Prostate gland (tissue), 2 donors: ENCODE measurements at regions not wholly inside any gene's neighbourhood (a gene's known extent, or its start where the extent isn't known, plus 50 kb on each side); places are given as distances from the start of the nearest gene placed in this dataset.

Experiments
- DNase-seq: peaks from one replicate; pipeline ENCODE4 v3.0.0-alpha.2; 2019; ENCODE audit warnings: low spot score
- H3K27ac ChIP-seq, 2 donors: fragments of 200-600 bp; sonication (generic); 2 replicates each; pipeline ENCODE4 v1.5.1; 2017 to 2019
- H3K27me3 ChIP-seq: fragments of 200-600 bp; sonication (generic); replicated peaks from 2 replicates; pipeline ENCODE4 v1.5.1; 2019; ENCODE audit not compliant: insufficient read depth
- H3K36me3 ChIP-seq, 2 donors: fragments of 200-600 bp; sonication (generic); 1 replicate in 1 of 2; 2 replicates in 1 of 2; pipeline versions ENCODE4 v1.5.1 to v1.8.1; 2017 to 2019
- H3K4me1 ChIP-seq: fragments of 200-600 bp; sonication (generic); replicated peaks from 2 replicates; pipeline ENCODE4 v1.5.1; 2019
- H3K4me3 ChIP-seq, 2 donors: fragments of 200-600 bp; sonication (generic); 2 replicates each; pipeline ENCODE4 v1.5.1; 2017 to 2019
- H3K9me3 ChIP-seq: fragments of 200-600 bp; sonication (generic); 2 replicates; pipeline ENCODE4 v1.5.1; 2017
- POLR2A ChIP-seq: fragments of 450-650 bp; IDR thresholded peaks from one replicate; pipeline ENCODE4 v1.6.1; 2016; ENCODE audit warnings: antibody characterized with exemption, mild to moderate bottlenecking
- POLR2AphosphoS5 ChIP-seq: sonication (generic); formaldehyde crosslinking; IDR thresholded peaks from one replicate; pipeline ENCODE4 v1.6.1; 2017; ENCODE audit warnings: antibody characterized with exemption
- WGBS: methylation state at CpG from one replicate; pipeline ENCODE4 v1.1.5; 2018; 5-methylcytosine and 5-hydroxymethylcytosine counted together
- intact Hi-C: fragments of 100-400 bp; cut with DNase I; formaldehyde crosslinking; loops from one replicate; pipeline ENCODE4 v1.14.2; 2022
- TF ChIP-seq, protein P1 (sequence below), 4 experiments: fragments of 200-600 bp in 2 of 4; fragments of 450-650 bp in 2 of 4; sonication (generic) in 2 of 4; IDR thresholded peaks; 1 replicate in 3 of 4; 2 replicates in 1 of 4; pipeline ENCODE4 v1.5.1; 2016 to 2019; ENCODE audit warnings: antibody characterized with exemption in 4 of 4, mild to moderate bottlenecking in 2 of 4, moderate library complexity in 2 of 4

- Histone ChIP-seq H3K4me1 (no peaks in the 10 kb centered on the region), H3K27ac (no peak overlapping the region), H3K36me3 (no peaks in the 10 kb centered on the region), H3K9me3 (no peaks in the 10 kb centered on the region), H3K27me3 (no peaks in the 10 kb centered on the region), H3K4me3 (no peak overlapping the region)
- no peak for DNase-seq
- intact Hi-C loops = no loop called here
- TF ChIP-seq POLR2A (no peak), POLR2AphosphoS5 (no peak)
- TF ChIP-seq, protein P1, sequence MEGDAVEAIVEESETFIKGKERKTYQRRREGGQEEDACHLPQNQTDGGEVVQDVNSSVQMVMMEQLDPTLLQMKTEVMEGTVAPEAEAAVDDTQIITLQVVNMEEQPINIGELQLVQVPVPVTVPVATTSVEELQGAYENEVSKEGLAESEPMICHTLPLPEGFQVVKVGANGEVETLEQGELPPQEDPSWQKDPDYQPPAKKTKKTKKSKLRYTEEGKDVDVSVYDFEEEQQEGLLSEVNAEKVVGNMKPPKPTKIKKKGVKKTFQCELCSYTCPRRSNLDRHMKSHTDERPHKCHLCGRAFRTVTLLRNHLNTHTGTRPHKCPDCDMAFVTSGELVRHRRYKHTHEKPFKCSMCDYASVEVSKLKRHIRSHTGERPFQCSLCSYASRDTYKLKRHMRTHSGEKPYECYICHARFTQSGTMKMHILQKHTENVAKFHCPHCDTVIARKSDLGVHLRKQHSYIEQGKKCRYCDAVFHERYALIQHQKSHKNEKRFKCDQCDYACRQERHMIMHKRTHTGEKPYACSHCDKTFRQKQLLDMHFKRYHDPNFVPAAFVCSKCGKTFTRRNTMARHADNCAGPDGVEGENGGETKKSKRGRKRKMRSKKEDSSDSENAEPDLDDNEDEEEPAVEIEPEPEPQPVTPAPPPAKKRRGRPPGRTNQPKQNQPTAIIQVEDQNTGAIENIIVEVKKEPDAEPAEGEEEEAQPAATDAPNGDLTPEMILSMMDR (IDR thresholded peaks at IDR 0.05) = no peak
- 96% methylated on average over 2 of the region's 2 CpGs for WGBS
Observed at GRCh38 chr4:124486423-124486822, 226.1 kb downstream of the ANKRD50 start.

DNA sequence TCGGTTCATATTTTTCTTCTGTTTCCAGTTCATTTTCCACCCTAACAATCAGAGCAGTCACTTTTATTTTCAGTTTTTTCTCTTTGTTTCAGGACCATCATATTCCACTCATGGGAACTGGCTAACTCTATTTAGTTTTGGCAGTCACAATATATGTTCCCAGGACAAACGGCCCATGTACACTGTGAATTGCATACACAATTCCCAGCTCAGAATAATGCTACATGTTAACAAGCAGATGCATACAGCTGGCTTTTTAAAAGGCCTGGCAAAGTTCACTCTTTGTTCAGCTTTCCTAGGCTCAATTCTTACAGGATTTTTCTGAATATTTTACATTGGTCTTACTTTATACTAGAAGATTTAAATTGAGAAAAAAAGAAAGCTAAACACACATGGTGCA is 224.9 kb downstream of the ANKRD50 start:
- WGBS = 56% methylated on average over 2 of the region's 2 CpGs
- no peaks in the 10 kb centered on the region for H3K9me3 ChIP-seq
- no peaks in the 10 kb centered on the region for H3K36me3 ChIP-seq
- H3K27ac ChIP-seq = no peak overlapping the region
- intact Hi-C loops = no loop called here
- no peak overlapping the region for H3K4me3 ChIP-seq
- H3K4me1 ChIP-seq = no peaks in the 10 kb centered on the region
- no peaks in the 10 kb centered on the region for H3K27me3 ChIP-seq
- TF ChIP-seq POLR2A (no peak), POLR2AphosphoS5 (no peak)
- TF ChIP-seq, protein P1 (IDR thresholded peaks at IDR 0.05) = no peak
- DNase-seq = no peak

GRCh38 chr4:124491361-124492145 is 221.0 kb downstream of the ANKRD50 start:
- Histone ChIP-seq H3K9me3 (no peaks in the 10 kb centered on the region), H3K36me3 (no peaks in the 10 kb centered on the region), H3K27me3 (no peaks in the 10 kb centered on the region), H3K4me3 (no peak overlapping the region), H3K4me1 (no peaks in the 10 kb centered on the region), H3K27ac (no peak overlapping the region)
- WGBS = 86% methylated on average over 2 of the region's 2 CpGs
- TF ChIP-seq, protein P1 (IDR thresholded peaks at IDR 0.05) = no peak
- TF ChIP-seq POLR2AphosphoS5 (no peak), POLR2A (no peak)
- intact Hi-C loops = no loop called here
- DNase-seq = no peak

DNA sequence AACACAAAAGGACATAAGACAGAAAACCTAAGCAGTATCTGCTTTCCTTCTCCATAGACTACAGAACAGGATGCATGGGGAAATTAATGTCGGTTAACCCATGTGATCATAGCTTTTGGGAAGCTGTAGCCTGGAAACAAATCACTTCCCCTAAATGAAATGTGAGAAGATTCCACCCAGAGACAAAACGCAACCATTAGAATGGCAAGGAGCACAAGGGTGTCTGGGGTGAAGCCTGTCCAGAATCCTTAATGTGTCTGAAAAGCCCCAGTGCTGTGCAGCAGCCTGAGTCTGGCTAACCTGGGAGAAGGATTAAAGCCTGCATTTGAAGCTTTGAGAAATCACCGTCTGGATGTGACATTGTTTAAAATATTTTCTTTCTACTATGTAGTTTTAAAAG is 213.3 kb downstream of the ANKRD50 start:
- Histone ChIP-seq H3K4me1 (no peaks in the 10 kb centered on the region), H3K4me3 (no peak overlapping the region), H3K36me3 (no peaks in the 10 kb centered on the region), H3K27me3 (no peaks in the 10 kb centered on the region), H3K27ac (no peak overlapping the region), H3K9me3 (no peaks in the 10 kb centered on the region)
- intact Hi-C loops = no loop called here
- WGBS = 36% methylated on average over 3 of the region's 3 CpGs
- no peak for TF ChIP-seq POLR2AphosphoS5
- TF ChIP-seq, protein P1 (IDR thresholded peaks at IDR 0.05) = no peak
- DNase-seq = no peak

- Histone ChIP-seq H3K4me1 (no peaks in the 10 kb centered on the region), H3K36me3 (no peaks in the 10 kb centered on the region), H3K9me3 (no peaks in the 10 kb centered on the region), H3K27ac (no peak overlapping the region), H3K27me3 (no peaks in the 10 kb centered on the region), H3K4me3 (no peak overlapping the region)
- TF ChIP-seq, protein P1 (IDR thresholded peaks at IDR 0.05) = no peak
- TF ChIP-seq POLR2A (no peak), POLR2AphosphoS5 (no peak)
- WGBS = 93% methylated on average over 1 of the region's 1 CpG
- intact Hi-C loops = no loop called here
- DNase-seq = no peak
Observed at GRCh38 chr4:124501576-124501975, 211.0 kb downstream of the ANKRD50 start.
